Coronary artery (tissue), 2 donors: ENCODE measurements at regions not wholly inside any gene's neighbourhood (a gene's known extent, or its start where the extent isn't known, plus 50 kb on each side); places are given as distances from the start of the nearest gene placed in this dataset.

Experiments
- DNase-seq: peaks from one replicate; pipeline ENCODE4 v3.0.0-alpha.2; 2017; ENCODE audit warnings: low spot score
- H3K27ac ChIP-seq, 2 donors: fragments of 200-600 bp; sonication (generic); one replicate each; pipeline ENCODE4 v1.5.1; 2016 to 2019
- H3K4me3 ChIP-seq: fragments of 200-600 bp; sonication (generic); 2 replicates; pipeline ENCODE4 v1.5.1; 2016; ENCODE audit warnings: mild to moderate bottlenecking, moderate library complexity
- TF ChIP-seq, protein P1 (sequence below): fragments of 200-600 bp; sonication (generic); IDR thresholded peaks from one replicate; pipeline ENCODE4 v1.5.1; 2019; ENCODE audit warnings: antibody characterized with exemption

GRCh38 chr4:137212601-137213000 lies 319.7 kb downstream of the PCDH18 start:
- DNase-seq = no peak
- Histone ChIP-seq H3K4me3 (no peak overlapping the region), H3K27ac (no peak overlapping the region)
- TF ChIP-seq, protein P1, sequence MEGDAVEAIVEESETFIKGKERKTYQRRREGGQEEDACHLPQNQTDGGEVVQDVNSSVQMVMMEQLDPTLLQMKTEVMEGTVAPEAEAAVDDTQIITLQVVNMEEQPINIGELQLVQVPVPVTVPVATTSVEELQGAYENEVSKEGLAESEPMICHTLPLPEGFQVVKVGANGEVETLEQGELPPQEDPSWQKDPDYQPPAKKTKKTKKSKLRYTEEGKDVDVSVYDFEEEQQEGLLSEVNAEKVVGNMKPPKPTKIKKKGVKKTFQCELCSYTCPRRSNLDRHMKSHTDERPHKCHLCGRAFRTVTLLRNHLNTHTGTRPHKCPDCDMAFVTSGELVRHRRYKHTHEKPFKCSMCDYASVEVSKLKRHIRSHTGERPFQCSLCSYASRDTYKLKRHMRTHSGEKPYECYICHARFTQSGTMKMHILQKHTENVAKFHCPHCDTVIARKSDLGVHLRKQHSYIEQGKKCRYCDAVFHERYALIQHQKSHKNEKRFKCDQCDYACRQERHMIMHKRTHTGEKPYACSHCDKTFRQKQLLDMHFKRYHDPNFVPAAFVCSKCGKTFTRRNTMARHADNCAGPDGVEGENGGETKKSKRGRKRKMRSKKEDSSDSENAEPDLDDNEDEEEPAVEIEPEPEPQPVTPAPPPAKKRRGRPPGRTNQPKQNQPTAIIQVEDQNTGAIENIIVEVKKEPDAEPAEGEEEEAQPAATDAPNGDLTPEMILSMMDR = no peak

GRCh38 chr4:137209240-137209639 lies 323.1 kb downstream of the PCDH18 start:
- no peak overlapping the region for H3K27ac ChIP-seq
- DNase-seq = no peak
- TF ChIP-seq, protein P1 = no peak
- no peak overlapping the region for H3K4me3 ChIP-seq

- TF ChIP-seq, protein P1 = no peak
- no peak overlapping the region for H3K4me3 ChIP-seq
- no peak for DNase-seq
- H3K27ac ChIP-seq = no peak overlapping the region
These were observed 325.5 kb downstream of the PCDH18 start for GRCh38 chr4:137206781-137207180.

- Histone ChIP-seq H3K27ac (no peak overlapping the region), H3K4me3 (no peak overlapping the region)
- TF ChIP-seq, protein P1 = no peak
- DNase-seq = no peak
These were observed 328.7 kb downstream of the PCDH18 start for GRCh38 chr4:137203601-137204000.

DNA sequence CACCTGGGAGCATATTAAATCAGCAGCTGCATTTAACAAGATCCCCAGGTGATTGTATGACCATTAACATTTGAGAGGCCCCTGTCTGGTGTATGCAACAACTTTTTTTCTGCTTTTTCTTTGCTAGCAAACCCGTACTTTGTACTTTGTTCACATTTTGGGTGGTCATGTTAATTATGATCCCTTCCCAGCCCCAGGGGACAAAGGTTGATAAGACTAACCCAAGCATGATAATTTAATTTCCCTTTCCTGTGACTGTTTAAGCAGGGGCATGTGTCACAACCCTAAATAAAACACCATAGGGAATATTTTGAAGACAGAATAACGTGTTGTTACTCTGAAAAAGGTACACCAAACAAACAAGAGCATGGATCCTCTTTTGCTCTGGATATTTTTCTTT lies 332.0 kb downstream of the PCDH18 start:
- TF ChIP-seq, protein P1 = no peak
- no peak overlapping the region for H3K27ac ChIP-seq
- H3K4me3 ChIP-seq = no peak overlapping the region
- DNase-seq = no peak

DNA sequence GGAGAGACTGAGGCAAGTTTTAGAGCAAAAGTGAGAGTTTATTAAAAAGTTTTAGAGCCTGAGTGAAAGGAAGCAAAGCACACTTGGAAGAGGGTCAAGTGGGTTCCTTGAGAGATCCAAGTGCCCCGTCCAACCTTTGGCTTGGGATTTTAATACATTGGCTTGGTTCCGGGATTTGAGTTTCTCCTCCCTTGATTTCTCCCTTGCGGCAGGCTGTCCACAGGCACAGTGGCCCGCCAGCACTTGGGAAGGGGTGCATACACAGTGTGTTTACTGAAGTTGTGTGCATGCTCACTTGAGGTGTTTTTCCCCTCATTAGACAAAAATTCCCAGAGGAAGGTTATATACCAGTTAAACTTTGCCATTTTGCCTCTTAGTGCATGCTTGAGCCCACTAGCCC lies 333.5 kb downstream of the PCDH18 start:
- H3K4me3 ChIP-seq = no peak overlapping the region
- TF ChIP-seq, protein P1 = no peak
- no peak for DNase-seq
- H3K27ac ChIP-seq = no peak overlapping the region

DNA sequence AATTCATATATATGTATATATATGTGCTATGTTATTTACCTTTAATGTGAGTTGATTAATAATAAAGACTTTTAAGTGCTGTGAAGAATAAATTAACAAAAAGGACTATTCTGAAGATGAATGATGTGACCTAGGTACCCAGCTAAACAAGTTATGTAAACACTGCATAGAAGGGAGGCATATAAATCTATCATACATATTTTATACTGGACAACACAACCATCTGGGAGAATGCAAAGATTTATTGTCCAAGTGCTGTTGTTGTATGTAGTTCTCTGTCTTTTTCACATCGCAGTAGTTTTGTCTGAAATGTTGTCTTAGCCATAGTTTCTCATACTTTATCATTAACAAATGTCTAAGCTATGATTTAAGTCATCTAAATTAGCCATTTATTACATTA lies 337.6 kb downstream of the PCDH18 start:
- no peak for DNase-seq
- Histone ChIP-seq H3K4me3 (no peak overlapping the region), H3K27ac (no peak overlapping the region)
- TF ChIP-seq, protein P1 = no peak
